NCI-H1417 treated with DMSO at 0.1 percent for 48 hours (cell line): ENCODE measurements at regions not wholly inside any gene's neighbourhood (a gene's known extent, or its start where the extent isn't known, plus 50 kb on each side); places are given as distances from the start of the nearest gene placed in this dataset.

Experiments
- DNase-seq: peaks from one replicate; lab custom pipeline; 2025; lab: John Stamatoyannopoulos, UW

- no peak for DNase-seq
Measured at GRCh38 chr5:92494508-92494907, 1086.5 kb downstream of the NR2F1-AS1 start.

- DNase-seq, result no peak
Measured at GRCh38 chr5:92492908-92493307, 1088.1 kb downstream of the NR2F1-AS1 start.

GRCh38 chr5:92484484-92484883, 1096.5 kb downstream of the NR2F1-AS1 start:
- DNase-seq, result no peak

- DNase-seq, result no peak
Measured at GRCh38 chr5:92472981-92473566, 1090.0 kb upstream of the ARRDC3 start.

- DNase-seq, result no peak
Measured at GRCh38 chr5:92471861-92472260, 1088.7 kb upstream of the ARRDC3 start.

GRCh38 chr5:92470770-92471169, 1087.7 kb upstream of the ARRDC3 start:
- no peak for DNase-seq

GRCh38 chr5:92468295-92468694, 1085.2 kb upstream of the ARRDC3 start:
- peak; percentile 1 for DNase-seq

GRCh38 chr5:92467695-92468094, 1084.6 kb upstream of the ARRDC3 start:
- no peak for DNase-seq

- no peak for DNase-seq
Measured at GRCh38 chr5:92460505-92460904, 1077.4 kb upstream of the ARRDC3 start.

- DNase-seq, result no peak
Measured at GRCh38 chr5:92459654-92460053, 1076.5 kb upstream of the ARRDC3 start.

- DNase-seq, result no peak
Measured at GRCh38 chr5:92455011-92455410, 1071.9 kb upstream of the ARRDC3 start.

GRCh38 chr5:92444888-92445287, 1061.8 kb upstream of the ARRDC3 start:
- DNase-seq, result no peak

- no peak for DNase-seq
Measured at GRCh38 chr5:92435781-92436180, 1052.7 kb upstream of the ARRDC3 start.

- peak; percentile 2 for DNase-seq
Measured at GRCh38 chr5:92429646-92430045, 1046.5 kb upstream of the ARRDC3 start.

GRCh38 chr5:92428415-92428814, 1045.3 kb upstream of the ARRDC3 start:
- DNase-seq, result no peak

GRCh38 chr5:92424785-92425426, 1041.8 kb upstream of the ARRDC3 start:
- no peak for DNase-seq

- DNase-seq, result no peak
Measured at GRCh38 chr5:92421942-92422341, 1038.8 kb upstream of the ARRDC3 start.

- DNase-seq, result no peak
Measured at GRCh38 chr5:92421196-92421595, 1038.1 kb upstream of the ARRDC3 start.

- no peak for DNase-seq
Measured at GRCh38 chr5:92419261-92419660, 1036.1 kb upstream of the ARRDC3 start.

- DNase-seq, result no peak
Measured at GRCh38 chr5:92418341-92418740, 1035.2 kb upstream of the ARRDC3 start.

GRCh38 chr5:92409134-92409533, 1026.0 kb upstream of the ARRDC3 start:
- DNase-seq, result no peak

GRCh38 chr5:92402956-92403702, 1020.0 kb upstream of the ARRDC3 start:
- no peak for DNase-seq

GRCh38 chr5:92402045-92402444, 1018.9 kb upstream of the ARRDC3 start:
- DNase-seq, result no peak
